ENCODE measurements at regions not wholly inside any gene's neighbourhood (a gene's known extent, or its start where the extent isn't known, plus 50 kb on each side); places are given as distances from the start of the nearest gene placed in this dataset.
"Not testable (repeated sequence)": the region's sequence is repeated elsewhere in the genome, so short reads cannot be mapped to it uniquely, and the experiment has no call there.

GRCh38 chr12:74752215-74752614, 214.6 kb downstream of the ATXN7L3B start:
- H3K27ac ChIP-seq, result no peak overlapping the region
- no peak for TF ChIP-seq ZFX (IDR thresholded peaks at IDR 0.05; ENCODE audit: borderline replicate concordance)
- TF ChIP-seq CTCF (IDR thresholded peaks at IDR 0.05), result no peak

GRCh38 chr12:74770552-74770951, 232.9 kb downstream of the ATXN7L3B start:
- TF ChIP-seq CTCF (IDR thresholded peaks at IDR 0.05), result no peak
- TF ChIP-seq ZFX (IDR thresholded peaks at IDR 0.05; ENCODE audit: borderline replicate concordance), result no peak
- no peak overlapping the region for H3K27ac ChIP-seq

GRCh38 chr12:74775276-74775675, 237.6 kb downstream of the ATXN7L3B start:
- TF ChIP-seq ZFX (IDR thresholded peaks at IDR 0.05; ENCODE audit: borderline replicate concordance), result no peak
- no peak for TF ChIP-seq CTCF (IDR thresholded peaks at IDR 0.05)
- no peak overlapping the region for H3K27ac ChIP-seq

GRCh38 chr12:74776378-74776777, 238.7 kb downstream of the ATXN7L3B start:
- no peak overlapping the region for H3K27ac ChIP-seq
- TF ChIP-seq CTCF (IDR thresholded peaks at IDR 0.05) (no peak), ZFX (IDR thresholded peaks at IDR 0.05; ENCODE audit: borderline replicate concordance) (no peak)

GRCh38 chr12:74780182-74780849, 242.7 kb downstream of the ATXN7L3B start:
- H3K27ac ChIP-seq, result no peak overlapping the region
- TF ChIP-seq ZFX (IDR thresholded peaks at IDR 0.05; ENCODE audit: borderline replicate concordance) (no peak), CTCF (IDR thresholded peaks at IDR 0.05) (no peak)

GRCh38 chr12:74780850-74781241, 243.2 kb downstream of the ATXN7L3B start:
- not testable (repeated sequence) for H3K27ac ChIP-seq

GRCh38 chr12:74781991-74782485, 244.4 kb downstream of the ATXN7L3B start:
- no peak overlapping the region for H3K27ac ChIP-seq
- no peak for TF ChIP-seq CTCF (IDR thresholded peaks at IDR 0.05)
- TF ChIP-seq ZFX (IDR thresholded peaks at IDR 0.05; ENCODE audit: borderline replicate concordance), result no peak

- TF ChIP-seq CTCF (IDR thresholded peaks at IDR 0.05) (no peak), ZFX (IDR thresholded peaks at IDR 0.05; ENCODE audit: borderline replicate concordance) (no peak)
- no peak overlapping the region for H3K27ac ChIP-seq
These were observed 253.3 kb downstream of the ATXN7L3B start for GRCh38 chr12:74790931-74791330.
